RWPE2 (cell line): ENCODE measurements at regions not wholly inside any gene's neighbourhood (a gene's known extent, or its start where the extent isn't known, plus 50 kb on each side); places are given as distances from the start of the nearest gene placed in this dataset.

Source experiments
- ATAC-seq: fragments of 200-7000 bp; cut with Tn5 transposase; 3 replicates; pipeline ENCODE4 v1.9.1; 2021; ENCODE audit warnings: low read depth
- DNase-seq: peaks from one replicate; pipeline ENCODE4 v3.0.0-alpha.2; 2020; ENCODE audit warnings: low spot score
- H3K27ac ChIP-seq: fragments of 450-650 bp; 2 replicates; pipeline ENCODE4 v1.5.1; 2017; ENCODE audit warnings: mild to moderate bottlenecking; ENCODE audit not compliant: poor library complexity, severe bottlenecking
- H3K27me3 ChIP-seq: fragments of 250-450 bp; sonication (Bioruptor Pico); 2 replicates; pipeline ENCODE4 v1.5.1; 2021; ENCODE audit warnings: mild to moderate bottlenecking, moderate library complexity; ENCODE audit not compliant: insufficient read depth, poor library complexity, severe bottlenecking
- H3K36me3 ChIP-seq: fragments of 250-450 bp; sonication (Bioruptor Pico); 2 replicates; pipeline ENCODE4 v1.5.1; 2020; ENCODE audit warnings: low read depth, mild to moderate bottlenecking, moderate library complexity
- H3K4me1 ChIP-seq: fragments of 250-450 bp; sonication (Bioruptor Pico); 2 replicates; pipeline ENCODE4 v1.5.1; 2021; ENCODE audit warnings: mild to moderate bottlenecking, moderate library complexity; ENCODE audit not compliant: insufficient read depth, poor library complexity, severe bottlenecking
- H3K4me3 ChIP-seq: fragments of 250-450 bp; sonication (Bioruptor Pico); 2 replicates; pipeline ENCODE4 v1.5.1; 2021; ENCODE audit warnings: mild to moderate bottlenecking, moderate library complexity; ENCODE audit not compliant: severe bottlenecking
- H3K9me3 ChIP-seq: fragments of 250-450 bp; sonication (Bioruptor Pico); 2 replicates; pipeline ENCODE4 v1.5.1; 2021; ENCODE audit warnings: mild to moderate bottlenecking, moderate library complexity; ENCODE audit not compliant: severe bottlenecking
- TF ChIP-seq, protein P1 (sequence below): fragments of 450-650 bp; IDR thresholded peaks from one replicate; pipeline ENCODE4 v1.5.1; 2017; ENCODE audit warnings: mild to moderate bottlenecking, moderate library complexity; ENCODE audit not compliant: poor library complexity, severe bottlenecking

DNA sequence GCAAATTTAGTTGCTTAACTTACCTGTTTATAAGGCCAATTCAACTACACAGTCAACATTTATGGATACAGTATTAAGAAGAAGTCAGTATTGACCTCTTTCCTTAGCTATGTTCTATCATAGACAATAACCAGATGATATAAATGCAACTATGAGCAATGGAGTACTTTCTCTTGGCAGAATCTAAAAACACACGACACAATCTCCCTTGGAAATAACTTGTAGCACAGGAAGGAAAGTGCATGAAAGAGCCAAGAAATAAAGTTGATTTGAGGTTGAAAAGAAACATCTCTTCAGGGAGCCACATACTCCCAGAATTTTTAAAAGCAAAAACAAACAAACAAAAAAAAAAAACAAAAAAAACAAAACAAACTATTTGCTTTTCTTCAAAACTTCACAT lies 145.0 kb downstream of the EVA1A start:
- no peaks in the 10 kb centered on the region for H3K9me3 ChIP-seq
- no peaks in the 10 kb centered on the region for H3K36me3 ChIP-seq
- no peaks in the 10 kb centered on the region for H3K4me1 ChIP-seq
- no peak for DNase-seq
- no peak overlapping the region for H3K27ac ChIP-seq
- TF ChIP-seq, protein P1, sequence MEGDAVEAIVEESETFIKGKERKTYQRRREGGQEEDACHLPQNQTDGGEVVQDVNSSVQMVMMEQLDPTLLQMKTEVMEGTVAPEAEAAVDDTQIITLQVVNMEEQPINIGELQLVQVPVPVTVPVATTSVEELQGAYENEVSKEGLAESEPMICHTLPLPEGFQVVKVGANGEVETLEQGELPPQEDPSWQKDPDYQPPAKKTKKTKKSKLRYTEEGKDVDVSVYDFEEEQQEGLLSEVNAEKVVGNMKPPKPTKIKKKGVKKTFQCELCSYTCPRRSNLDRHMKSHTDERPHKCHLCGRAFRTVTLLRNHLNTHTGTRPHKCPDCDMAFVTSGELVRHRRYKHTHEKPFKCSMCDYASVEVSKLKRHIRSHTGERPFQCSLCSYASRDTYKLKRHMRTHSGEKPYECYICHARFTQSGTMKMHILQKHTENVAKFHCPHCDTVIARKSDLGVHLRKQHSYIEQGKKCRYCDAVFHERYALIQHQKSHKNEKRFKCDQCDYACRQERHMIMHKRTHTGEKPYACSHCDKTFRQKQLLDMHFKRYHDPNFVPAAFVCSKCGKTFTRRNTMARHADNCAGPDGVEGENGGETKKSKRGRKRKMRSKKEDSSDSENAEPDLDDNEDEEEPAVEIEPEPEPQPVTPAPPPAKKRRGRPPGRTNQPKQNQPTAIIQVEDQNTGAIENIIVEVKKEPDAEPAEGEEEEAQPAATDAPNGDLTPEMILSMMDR = no peak
- peaks cover 7% of the 10 kb centered on the region for H3K27me3 ChIP-seq
- H3K4me3 ChIP-seq = no peak overlapping the region
- ATAC-seq = no peak

DNA sequence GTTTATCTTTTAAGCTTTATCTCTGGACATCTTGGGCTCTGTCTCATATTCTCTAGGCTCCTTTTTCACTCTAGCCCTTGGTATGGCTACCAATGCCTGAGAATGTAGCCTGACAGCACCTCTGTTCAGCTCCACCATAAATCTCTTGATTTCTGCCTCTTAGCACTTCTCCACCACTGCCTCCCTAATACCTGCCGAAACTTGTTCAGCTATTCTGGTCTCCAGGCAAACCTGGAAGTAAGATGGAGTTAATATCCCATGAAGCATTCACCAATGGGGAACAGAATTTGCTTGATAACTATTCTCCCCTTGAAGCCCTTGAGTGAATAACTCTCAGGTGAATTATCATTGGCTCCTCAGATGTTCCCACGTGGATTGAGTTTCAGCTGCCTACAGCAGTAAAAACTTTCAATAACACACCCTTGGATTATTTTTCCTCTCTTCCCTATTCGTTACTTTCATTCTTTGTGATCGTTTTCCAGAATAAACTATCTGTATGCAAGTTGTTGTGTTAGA lies 145.6 kb downstream of the EVA1A start:
- DNase-seq = no peak
- no peaks in the 10 kb centered on the region for H3K36me3 ChIP-seq

DNA sequence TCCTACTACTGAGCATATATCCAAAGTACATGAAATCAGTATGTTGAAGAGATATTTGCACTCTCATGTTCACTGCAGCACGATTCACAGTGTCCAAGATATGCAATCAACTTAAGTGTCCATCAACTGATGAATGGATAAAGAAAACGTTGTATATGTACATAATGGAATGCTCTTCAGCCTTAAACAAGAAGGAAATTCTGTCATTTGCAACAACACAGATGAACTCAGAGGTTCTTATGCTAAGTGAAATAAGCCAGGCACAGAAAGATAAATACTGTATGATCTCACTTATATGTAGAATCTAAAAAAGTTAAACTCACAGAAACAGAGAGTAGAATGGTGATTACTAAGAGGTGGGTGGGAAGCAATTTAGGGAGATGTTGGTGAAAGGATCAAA lies 149.2 kb downstream of the EVA1A start:
- H3K4me3 ChIP-seq = no peak overlapping the region

More for the DNA sequence above, 145.6 kb downstream of the EVA1A start:
- Histone ChIP-seq H3K4me3 (no peak overlapping the region), H3K4me1 (no peaks in the 10 kb centered on the region), H3K9me3 (no peaks in the 10 kb centered on the region), H3K27me3 (peaks cover 7% of the 10 kb centered on the region), H3K27ac (no peak overlapping the region)
- TF ChIP-seq, protein P1 = no peak
- ATAC-seq = no peak

DNA sequence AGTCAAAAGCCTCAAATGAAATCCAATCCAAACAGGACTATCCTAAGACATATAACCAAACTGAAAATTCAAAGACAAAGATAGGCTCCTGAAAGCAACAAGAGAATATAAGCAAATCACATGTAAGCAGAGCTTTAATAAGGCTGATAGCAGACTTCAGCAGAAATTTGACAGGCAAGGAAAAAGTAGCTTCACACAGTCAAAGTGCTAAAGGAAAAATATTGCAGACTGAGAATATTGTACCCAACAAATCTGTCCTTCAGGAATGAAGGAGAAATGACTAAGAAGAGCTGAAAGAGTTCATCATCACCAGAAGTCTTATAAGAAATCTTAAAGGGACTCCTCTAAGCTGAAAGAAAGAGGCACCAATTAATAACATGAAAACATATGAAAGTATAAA lies 150.0 kb downstream of the EVA1A start:
- H3K27me3 ChIP-seq = peaks cover 7% of the 10 kb centered on the region
- no peaks in the 10 kb centered on the region for H3K36me3 ChIP-seq
- no peak for DNase-seq
- H3K4me3 ChIP-seq = no peak overlapping the region
- no peaks in the 10 kb centered on the region for H3K4me1 ChIP-seq
- TF ChIP-seq, protein P1 = no peak
- H3K27ac ChIP-seq = no peak overlapping the region
- no peaks in the 10 kb centered on the region for H3K9me3 ChIP-seq
- no peak for ATAC-seq

More for the DNA sequence above, 149.2 kb downstream of the EVA1A start:
- TF ChIP-seq, protein P1 = no peak
- Histone ChIP-seq H3K27ac (no peak overlapping the region), H3K36me3 (no peaks in the 10 kb centered on the region), H3K9me3 (no peaks in the 10 kb centered on the region), H3K4me1 (no peaks in the 10 kb centered on the region), H3K27me3 (peaks cover 7% of the 10 kb centered on the region)
- DNase-seq (no peak), ATAC-seq (no peak)

DNA sequence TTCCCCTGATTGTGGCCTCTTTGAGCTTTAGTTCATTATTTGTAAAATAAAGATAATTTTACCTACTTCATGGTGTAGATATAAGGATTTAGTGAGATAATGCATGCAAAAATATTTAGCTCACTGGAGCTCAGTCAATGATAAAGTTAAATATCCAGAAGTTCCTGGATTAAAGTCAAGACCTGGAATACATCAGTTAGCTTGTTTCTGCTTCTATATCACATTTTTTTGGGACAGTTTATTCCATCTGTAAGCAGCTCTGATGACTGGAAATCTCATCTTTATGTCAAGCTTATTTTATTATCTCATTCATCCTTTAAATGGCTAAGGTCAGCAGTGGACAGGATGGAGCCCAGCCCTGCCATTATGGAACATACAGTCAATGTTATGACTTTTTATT lies 152.0 kb downstream of the EVA1A start:
- Histone ChIP-seq H3K4me3 (no peak overlapping the region), H3K9me3 (no peaks in the 10 kb centered on the region), H3K4me1 (no peaks in the 10 kb centered on the region), H3K27me3 (peaks cover 3% of the 10 kb centered on the region), H3K36me3 (no peaks in the 10 kb centered on the region), H3K27ac (no peak overlapping the region)
- TF ChIP-seq, protein P1 = no peak
- ATAC-seq (no peak), DNase-seq (no peak)
